ENCODE measurements at regions not wholly inside any gene's neighbourhood (a gene's known extent, or its start where the extent isn't known, plus 50 kb on each side); places are given as distances from the start of the nearest gene placed in this dataset.

- no peaks in the 10 kb centered on the region for H3K9me3 ChIP-seq (ENCODE audit: severe bottlenecking)
- DNase-seq, result no peak
- no peak overlapping the region for H3K4me3 ChIP-seq (ENCODE audit: low read depth, low read length)
- no peaks in the 10 kb centered on the region for H3K36me3 ChIP-seq
- TF ChIP-seq CTCF (IDR thresholded peaks at IDR 0.05; ENCODE audit: low read depth, low read length), result no peak
- no peaks in the 10 kb centered on the region for H3K27me3 ChIP-seq (ENCODE audit: insufficient read depth, low read depth, severe bottlenecking)
- no peak overlapping the region for H3K27ac ChIP-seq
These were observed 102.5 kb upstream of the TNC start for GRCh38 chr9:115220319-115221005.

- H3K27ac ChIP-seq, result no peak overlapping the region
- no peaks in the 10 kb centered on the region for H3K36me3 ChIP-seq
- peaks cover under 1% of the 10 kb centered on the region for H3K9me3 ChIP-seq (ENCODE audit: severe bottlenecking)
- DNase-seq, result no peak
- H3K4me3 ChIP-seq (ENCODE audit: low read depth, low read length), result no peak overlapping the region
- H3K27me3 ChIP-seq (ENCODE audit: insufficient read depth, low read depth, severe bottlenecking), result no peaks in the 10 kb centered on the region
- no peak for TF ChIP-seq CTCF (IDR thresholded peaks at IDR 0.05; ENCODE audit: low read depth, low read length)
These were observed 105.5 kb upstream of the TNC start for GRCh38 chr9:115223471-115223870.

GRCh38 chr9:115225459-115226116 is 107.6 kb upstream of the TNC start:
- no peaks in the 10 kb centered on the region for H3K27me3 ChIP-seq (ENCODE audit: insufficient read depth, low read depth, severe bottlenecking)
- DNase-seq, result no peak
- H3K27ac ChIP-seq, result no peak overlapping the region
- H3K4me3 ChIP-seq (ENCODE audit: low read depth, low read length), result no peak overlapping the region
- H3K36me3 ChIP-seq, result no peaks in the 10 kb centered on the region
- no peak for TF ChIP-seq CTCF (IDR thresholded peaks at IDR 0.05; ENCODE audit: low read depth, low read length)
- H3K9me3 ChIP-seq (ENCODE audit: severe bottlenecking), result peaks cover 5% of the 10 kb centered on the region

GRCh38 chr9:115226152-115226551 is 108.2 kb upstream of the TNC start:
- Histone ChIP-seq H3K36me3 (no peaks in the 10 kb centered on the region), H3K27ac (no peak overlapping the region), H3K4me3 (ENCODE audit: low read depth, low read length) (no peak overlapping the region), H3K27me3 (ENCODE audit: insufficient read depth, low read depth, severe bottlenecking) (no peaks in the 10 kb centered on the region), H3K9me3 (ENCODE audit: severe bottlenecking) (peaks cover 5% of the 10 kb centered on the region)
- DNase-seq, result no peak
- no peak for TF ChIP-seq CTCF (IDR thresholded peaks at IDR 0.05; ENCODE audit: low read depth, low read length)

GRCh38 chr9:115229496-115229895 is 111.5 kb upstream of the TNC start:
- H3K9me3 ChIP-seq (ENCODE audit: severe bottlenecking), result peaks cover 5% of the 10 kb centered on the region
- TF ChIP-seq CTCF (IDR thresholded peaks at IDR 0.05; ENCODE audit: low read depth, low read length), result no peak
- no peak for DNase-seq
- no peaks in the 10 kb centered on the region for H3K36me3 ChIP-seq
- H3K4me3 ChIP-seq (ENCODE audit: low read depth, low read length), result no peak overlapping the region
- no peak overlapping the region for H3K27ac ChIP-seq
- H3K27me3 ChIP-seq (ENCODE audit: insufficient read depth, low read depth, severe bottlenecking), result no peaks in the 10 kb centered on the region

All from WERI-Rb-1 (cell line).